ENCODE measurements at regions not wholly inside any gene's neighbourhood (a gene's known extent, or its start where the extent isn't known, plus 50 kb on each side); places are given as distances from the start of the nearest gene placed in this dataset.

DNA sequence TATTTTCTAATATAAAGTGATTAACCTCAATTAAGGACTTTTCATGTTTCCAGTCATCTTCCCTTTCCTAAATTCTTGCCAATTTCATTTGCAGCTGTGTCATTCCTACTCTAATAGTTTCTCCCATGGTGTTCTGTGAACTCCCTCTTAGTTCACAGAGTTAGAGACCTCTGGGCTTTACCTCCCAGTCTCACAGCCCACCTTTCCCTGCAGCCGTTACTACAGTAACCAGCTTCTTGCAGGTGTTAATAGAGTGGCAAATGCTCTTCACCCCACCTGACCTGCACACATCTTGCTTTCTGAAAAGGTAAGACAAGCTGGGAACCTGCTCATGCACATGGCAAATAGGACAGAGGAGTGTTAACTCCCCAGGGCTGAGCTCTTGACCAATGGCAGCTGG lies 250.1 kb downstream of the FBXO15 start:
- no peak for TF ChIP-seq JUND (IDR thresholded peaks at IDR 0.05; ENCODE audit: low read depth)
- in situ Hi-C loops (cut with HindIII; ENCODE audit: low pct_unique_long_range_greater_than_20kb, low sequenced_read_pairs): no loop called here
- DNase-seq (ENCODE audit: low read depth in 1 of 2, low spot score in 1 of 2): no peak

DNA sequence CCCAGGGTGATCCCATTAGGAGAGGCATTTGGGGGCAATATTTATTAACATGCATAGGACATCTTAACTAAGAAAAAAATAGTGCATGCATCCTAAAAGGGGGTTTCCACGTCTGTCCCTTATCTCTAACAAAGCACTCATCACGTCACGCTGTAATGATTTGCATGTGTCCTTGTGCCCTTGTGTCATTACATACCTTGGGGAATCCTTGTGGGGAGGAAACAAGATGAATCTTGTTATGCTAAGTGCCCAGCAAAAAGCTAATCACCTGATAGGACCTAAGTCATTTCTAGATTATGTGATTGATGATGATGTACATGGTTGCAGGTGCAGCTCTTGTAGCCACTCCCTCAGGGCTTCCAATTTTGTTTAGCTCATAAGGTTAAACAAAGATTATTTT lies 250.9 kb downstream of the FBXO15 start:
- in situ Hi-C loops (cut with HindIII; ENCODE audit: low pct_unique_long_range_greater_than_20kb, low sequenced_read_pairs): no loop called here
- DNase-seq (ENCODE audit: low read depth in 1 of 2, low spot score in 1 of 2): no peak
- no peak for TF ChIP-seq JUND (IDR thresholded peaks at IDR 0.05; ENCODE audit: low read depth)

DNA sequence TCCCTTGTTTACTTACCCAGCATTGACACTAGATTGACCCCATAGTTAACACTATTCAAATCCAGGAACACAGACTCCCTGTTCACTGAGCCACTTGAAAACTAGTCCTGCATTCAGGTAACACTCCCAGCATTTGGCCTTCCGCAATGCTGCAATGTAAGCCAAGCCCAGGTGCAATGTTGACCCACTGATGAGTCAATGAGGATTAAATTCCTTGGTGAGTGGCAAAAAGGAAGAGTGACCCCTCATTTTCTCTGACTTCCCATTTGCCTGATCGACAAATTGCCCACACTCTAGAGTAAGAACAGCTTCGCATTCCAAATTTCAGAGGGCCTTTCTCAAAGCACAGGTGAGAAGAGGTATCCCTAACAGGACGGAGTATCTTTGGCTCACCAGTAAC lies 251.9 kb downstream of the FBXO15 start:
- TF ChIP-seq JUND (IDR thresholded peaks at IDR 0.05; ENCODE audit: low read depth): no peak
- peak; percentile 16 to 81 for DNase-seq (ENCODE audit: low read depth in 1 of 2, low spot score in 1 of 2)
- in situ Hi-C loops (cut with HindIII; ENCODE audit: low pct_unique_long_range_greater_than_20kb, low sequenced_read_pairs): no loop called here

DNA sequence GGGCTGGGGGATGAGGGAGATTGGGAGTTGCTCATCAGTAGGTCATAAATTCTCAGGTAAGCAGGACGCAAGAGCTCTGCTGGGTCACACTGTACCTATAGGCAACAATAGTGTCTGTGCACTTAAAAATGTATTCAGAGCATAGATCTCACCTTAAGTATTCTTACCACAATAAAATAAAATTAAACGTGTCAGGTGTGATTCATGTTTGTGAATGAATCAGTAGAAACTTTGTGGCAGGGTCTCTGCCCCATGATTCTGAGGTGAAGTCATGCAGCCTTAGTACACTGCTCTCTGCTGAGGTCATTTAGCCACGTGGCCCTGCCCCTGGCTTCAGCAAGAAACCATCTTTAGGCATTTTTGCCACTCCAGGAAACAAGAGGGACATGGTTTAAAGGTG lies 253.8 kb downstream of the FBXO15 start:
- in situ Hi-C loops (cut with HindIII; ENCODE audit: low pct_unique_long_range_greater_than_20kb, low sequenced_read_pairs): no loop called here

DNA sequence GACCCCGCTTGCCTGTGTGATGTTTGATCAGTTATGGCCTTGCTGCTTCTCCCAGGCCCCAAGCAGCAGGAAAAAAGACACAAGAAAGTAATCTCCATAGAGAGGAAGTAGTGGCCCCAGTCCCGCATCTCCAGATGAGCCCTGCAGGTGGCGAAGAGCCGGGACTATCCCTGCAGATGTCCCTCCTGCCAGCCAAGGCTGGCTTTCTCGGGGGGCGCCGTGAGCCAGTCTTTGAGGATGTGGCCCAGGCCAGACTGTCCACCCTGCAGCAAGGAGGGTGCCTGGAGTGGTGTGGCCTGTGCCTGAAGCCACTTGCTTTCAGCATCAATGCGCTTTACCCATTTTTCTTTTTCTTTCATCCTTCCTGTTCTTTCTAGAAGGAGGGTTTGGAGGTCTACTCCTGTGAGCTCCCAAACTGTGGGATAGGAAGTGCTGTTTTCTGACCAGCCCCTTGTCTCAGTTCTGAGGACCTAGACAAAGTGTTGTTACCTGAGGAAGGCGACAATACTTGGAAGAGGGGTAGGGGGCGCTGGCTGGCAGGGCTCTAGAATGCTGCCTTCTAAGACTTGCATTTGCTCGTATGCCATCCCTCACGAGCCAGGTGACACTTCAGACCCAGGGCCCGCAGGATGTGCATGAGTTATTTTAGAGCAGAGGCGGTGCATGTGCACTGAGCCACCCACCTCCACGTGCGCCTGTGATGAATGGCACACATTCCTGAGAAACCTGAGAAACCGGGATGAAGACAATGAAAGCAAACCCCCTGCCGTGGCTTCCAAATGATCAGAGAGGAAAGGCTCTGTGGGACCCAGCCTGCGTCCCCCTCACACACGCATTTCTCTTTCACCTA lies 255.8 kb downstream of the FBXO15 start:
- in situ Hi-C loops (cut with HindIII; ENCODE audit: low pct_unique_long_range_greater_than_20kb, low sequenced_read_pairs): no loop called here
- no peak for TF ChIP-seq JUND (IDR thresholded peaks at IDR 0.05; ENCODE audit: low read depth)
- DNase-seq (ENCODE audit: low read depth in 1 of 2, low spot score in 1 of 2): peak in 1 of 2 experiments; percentile 33

More for the DNA sequence above, 253.8 kb downstream of the FBXO15 start:
- no peak for DNase-seq (ENCODE audit: low read depth in 1 of 2, low spot score in 1 of 2)
- no peak for TF ChIP-seq JUND (IDR thresholded peaks at IDR 0.05; ENCODE audit: low read depth)

DNA sequence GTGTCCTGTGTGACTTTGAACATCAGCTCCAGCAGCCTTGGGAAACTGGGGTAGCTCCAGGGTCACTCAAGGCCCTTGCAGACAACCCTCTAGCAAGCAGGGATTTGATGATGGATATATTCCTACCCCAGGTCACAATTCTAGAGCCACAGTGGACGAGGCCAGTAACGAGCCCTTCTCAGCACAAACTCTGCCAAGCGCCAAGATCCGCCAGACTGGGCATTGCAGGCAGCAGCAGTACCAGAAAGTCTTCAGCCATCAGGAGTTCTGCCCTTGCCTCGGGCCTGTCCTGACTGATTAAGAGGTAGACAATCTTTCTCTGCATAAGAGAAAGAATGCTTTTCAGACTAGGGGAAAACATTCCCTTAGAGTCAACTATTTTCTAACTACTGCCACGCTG lies 259.1 kb downstream of the FBXO15 start:
- no peak for TF ChIP-seq JUND (IDR thresholded peaks at IDR 0.05; ENCODE audit: low read depth)
- in situ Hi-C loops (cut with HindIII; ENCODE audit: low pct_unique_long_range_greater_than_20kb, low sequenced_read_pairs): no loop called here
- no peak for DNase-seq (ENCODE audit: low read depth in 1 of 2, low spot score in 1 of 2)

DNA sequence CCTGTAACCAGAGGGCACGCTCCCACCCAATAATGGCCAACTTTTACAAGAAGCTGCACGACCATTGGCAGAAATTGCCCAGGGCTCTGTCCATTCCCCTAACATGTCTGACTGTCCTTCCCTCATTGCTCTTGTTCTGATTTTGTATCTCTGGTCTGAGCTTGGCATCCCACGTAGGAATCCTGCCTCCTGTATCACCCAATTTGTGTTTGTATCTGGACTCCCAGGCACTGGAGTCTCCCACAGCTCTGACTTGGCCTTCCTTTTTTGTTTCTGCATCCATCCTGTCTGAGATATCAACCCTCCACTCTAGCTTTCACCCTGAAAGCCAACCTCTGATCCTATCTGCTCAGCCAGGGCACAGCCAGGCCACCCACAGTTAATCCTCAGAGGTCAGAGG lies 259.8 kb downstream of the FBXO15 start:
- DNase-seq (ENCODE audit: low read depth in 1 of 2, low spot score in 1 of 2): no peak
- TF ChIP-seq JUND (IDR thresholded peaks at IDR 0.05; ENCODE audit: low read depth): no peak
- in situ Hi-C loops (cut with HindIII; ENCODE audit: low pct_unique_long_range_greater_than_20kb, low sequenced_read_pairs): no loop called here

DNA sequence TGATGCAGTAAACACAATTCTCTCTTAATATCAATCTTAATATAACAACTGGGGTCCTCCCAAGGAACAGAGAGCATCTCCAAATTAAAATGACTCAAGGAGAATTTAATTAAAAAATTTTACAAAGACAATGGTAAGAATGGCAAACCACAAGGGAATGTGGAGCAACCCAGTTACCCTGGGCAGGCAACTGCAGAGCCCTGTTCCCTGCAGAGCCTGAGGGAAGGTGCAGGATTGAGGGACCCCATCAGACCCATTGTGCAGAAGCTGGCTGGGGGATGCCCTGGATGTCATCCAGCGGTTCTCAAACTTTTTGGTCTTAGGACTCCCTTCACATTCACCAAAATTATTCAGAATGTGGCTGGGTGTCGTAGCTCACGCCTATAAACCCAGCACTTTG lies 262.8 kb downstream of the FBXO15 start:
- DNase-seq (ENCODE audit: low read depth in 1 of 2, low spot score in 1 of 2): no peak
- in situ Hi-C loops (cut with HindIII; ENCODE audit: low pct_unique_long_range_greater_than_20kb, low sequenced_read_pairs): no loop called here
- TF ChIP-seq JUND (IDR thresholded peaks at IDR 0.05; ENCODE audit: low read depth): no peak

DNA sequence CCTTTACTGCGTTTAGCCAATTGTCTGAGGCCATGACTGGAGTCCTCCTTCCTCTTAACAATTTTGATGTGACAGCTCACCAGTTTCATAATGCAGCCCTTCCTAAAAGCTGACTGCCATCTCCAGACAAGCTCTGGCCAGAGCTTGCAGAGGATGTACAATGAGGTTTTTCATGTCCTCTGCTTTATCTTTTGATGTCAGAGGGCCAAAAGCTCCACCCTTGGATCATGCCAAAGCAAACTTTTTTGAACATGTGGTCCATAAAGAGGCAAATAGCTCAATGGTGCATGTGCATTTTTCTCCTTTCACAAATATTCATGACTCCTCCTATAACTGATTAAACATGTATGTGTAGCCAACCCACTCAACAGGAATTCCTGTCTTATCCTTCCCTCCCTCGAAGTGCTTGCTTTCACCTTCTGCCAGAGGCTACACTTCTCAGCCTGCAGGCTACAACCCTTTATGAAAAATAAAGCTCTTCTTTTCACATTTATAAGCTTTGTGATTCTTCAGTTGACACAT lies 266.2 kb downstream of the FBXO15 start:
- no peak for TF ChIP-seq JUND (IDR thresholded peaks at IDR 0.05; ENCODE audit: low read depth)
- no peak for DNase-seq (ENCODE audit: low read depth in 1 of 2, low spot score in 1 of 2)
- in situ Hi-C loops (cut with HindIII; ENCODE audit: low pct_unique_long_range_greater_than_20kb, low sequenced_read_pairs): no loop called here

DNA sequence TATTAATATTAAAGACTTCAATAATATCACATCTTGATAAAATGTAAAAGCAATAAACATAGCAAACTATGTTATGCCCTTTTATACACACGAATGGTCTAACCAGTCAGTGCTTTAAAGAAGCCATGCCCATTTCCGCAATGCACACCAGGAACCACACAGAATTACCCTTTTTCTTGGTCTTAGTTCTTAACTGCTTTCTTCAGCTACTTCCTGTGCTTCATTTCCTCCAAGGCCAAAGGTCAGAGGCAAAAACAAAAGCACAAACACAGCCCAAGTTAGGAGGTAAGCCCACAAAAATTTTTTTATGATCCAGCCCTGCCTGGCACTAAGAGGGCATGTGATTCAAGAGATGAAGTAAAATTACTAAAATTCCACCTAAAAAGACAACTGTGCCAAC lies 267.2 kb downstream of the FBXO15 start:
- TF ChIP-seq JUND (IDR thresholded peaks at IDR 0.05; ENCODE audit: low read depth): no peak
- in situ Hi-C loops (cut with HindIII; ENCODE audit: low pct_unique_long_range_greater_than_20kb, low sequenced_read_pairs): no loop called here
- DNase-seq (ENCODE audit: low read depth in 1 of 2, low spot score in 1 of 2): no peak

DNA sequence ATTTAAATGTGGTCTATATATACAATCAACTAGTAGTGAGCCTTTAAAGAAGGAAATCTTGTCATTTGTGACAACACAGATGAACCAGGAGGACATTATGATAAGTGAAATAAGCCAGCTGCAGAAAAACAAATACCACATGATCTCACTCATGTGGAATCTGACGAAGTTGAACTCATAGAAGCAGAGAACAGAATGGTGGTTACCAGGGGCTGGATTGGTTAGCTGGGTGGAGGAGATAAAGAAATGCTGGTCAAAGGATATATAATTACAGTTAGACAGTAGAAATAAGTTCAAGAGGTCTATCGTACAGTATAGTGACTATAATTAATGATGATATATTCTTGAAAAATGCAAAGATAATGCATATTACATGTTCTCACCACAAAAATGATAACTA lies 267.9 kb downstream of the FBXO15 start:
- TF ChIP-seq JUND (IDR thresholded peaks at IDR 0.05; ENCODE audit: low read depth): no peak
- DNase-seq (ENCODE audit: low read depth in 1 of 2, low spot score in 1 of 2): no peak
- in situ Hi-C loops (cut with HindIII; ENCODE audit: low pct_unique_long_range_greater_than_20kb, low sequenced_read_pairs): no loop called here

DNA sequence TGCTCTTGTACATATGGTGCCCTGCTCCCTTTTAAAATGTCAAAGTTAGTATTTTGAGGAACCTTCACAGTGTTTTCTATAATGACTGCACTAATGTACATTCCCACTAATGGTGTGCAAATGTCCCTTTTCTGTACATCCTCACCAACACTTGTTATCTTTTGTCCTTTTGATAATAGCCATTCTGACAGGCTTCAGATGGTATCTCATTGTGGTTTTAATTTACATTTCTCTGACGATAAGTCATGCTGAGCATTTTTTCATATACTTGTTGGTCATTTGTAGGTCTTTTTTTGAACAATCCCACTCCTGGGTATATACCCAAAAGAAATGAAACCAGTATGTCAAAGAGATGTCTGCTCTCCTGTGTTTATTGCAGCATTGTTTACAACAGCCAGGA lies 268.3 kb downstream of the FBXO15 start:
- DNase-seq (ENCODE audit: low read depth in 1 of 2, low spot score in 1 of 2): no peak
- TF ChIP-seq JUND (IDR thresholded peaks at IDR 0.05; ENCODE audit: low read depth): no peak
- in situ Hi-C loops (cut with HindIII; ENCODE audit: low pct_unique_long_range_greater_than_20kb, low sequenced_read_pairs): no loop called here

DNA sequence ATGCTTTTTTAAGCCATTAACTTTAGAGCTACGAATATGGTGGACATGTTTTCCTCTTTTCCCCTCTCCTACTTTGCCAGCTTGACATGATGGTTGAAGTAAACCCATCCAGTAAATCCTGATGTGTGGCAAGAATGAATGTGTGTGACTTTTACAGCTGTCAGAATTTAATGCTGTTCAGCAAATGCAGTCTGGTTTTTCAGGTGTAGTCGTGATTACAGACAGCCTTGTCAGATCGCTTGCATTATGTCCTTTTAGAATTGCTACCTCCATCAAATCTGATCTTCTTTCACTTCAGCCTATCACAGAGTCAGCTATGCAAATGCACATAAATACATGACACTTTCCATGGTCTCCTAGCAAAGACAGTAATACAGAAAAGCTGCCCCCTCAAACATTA lies 278.5 kb downstream of the FBXO15 start:
- DNase-seq (ENCODE audit: low read depth in 1 of 2, low spot score in 1 of 2): no peak
- no peak for TF ChIP-seq JUND (IDR thresholded peaks at IDR 0.05; ENCODE audit: low read depth)
- in situ Hi-C loops (cut with HindIII; ENCODE audit: low pct_unique_long_range_greater_than_20kb, low sequenced_read_pairs): no loop called here

DNA sequence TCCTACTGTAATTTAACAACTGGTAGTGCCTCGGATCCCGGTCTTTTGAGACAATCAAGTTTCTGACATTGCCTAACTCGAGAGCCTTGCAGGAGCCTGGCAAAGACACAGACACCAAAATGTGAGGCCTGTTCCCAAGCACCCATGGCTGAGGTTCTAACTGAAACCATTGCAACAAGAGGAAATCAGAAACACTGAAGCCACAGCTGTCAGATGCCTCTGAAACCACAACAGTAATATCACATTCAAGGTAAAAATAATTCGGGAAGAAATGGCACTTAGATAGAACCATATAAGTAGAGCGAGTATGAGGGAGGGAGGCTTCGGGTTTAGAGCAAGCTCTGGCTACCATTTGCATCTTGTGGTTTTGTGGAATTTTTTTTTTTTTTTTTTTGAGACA lies 285.9 kb downstream of the FBXO15 start:
- in situ Hi-C loops (cut with HindIII; ENCODE audit: low pct_unique_long_range_greater_than_20kb, low sequenced_read_pairs): no loop called here
- TF ChIP-seq JUND (IDR thresholded peaks at IDR 0.05; ENCODE audit: low read depth): no peak
- DNase-seq (ENCODE audit: low read depth in 1 of 2, low spot score in 1 of 2): no peak

Data from T47D (cell line).